ENCODE measurements at regions not wholly inside any gene's neighbourhood (a gene's known extent, or its start where the extent isn't known, plus 50 kb on each side); places are given as distances from the start of the nearest gene placed in this dataset.

DNA sequence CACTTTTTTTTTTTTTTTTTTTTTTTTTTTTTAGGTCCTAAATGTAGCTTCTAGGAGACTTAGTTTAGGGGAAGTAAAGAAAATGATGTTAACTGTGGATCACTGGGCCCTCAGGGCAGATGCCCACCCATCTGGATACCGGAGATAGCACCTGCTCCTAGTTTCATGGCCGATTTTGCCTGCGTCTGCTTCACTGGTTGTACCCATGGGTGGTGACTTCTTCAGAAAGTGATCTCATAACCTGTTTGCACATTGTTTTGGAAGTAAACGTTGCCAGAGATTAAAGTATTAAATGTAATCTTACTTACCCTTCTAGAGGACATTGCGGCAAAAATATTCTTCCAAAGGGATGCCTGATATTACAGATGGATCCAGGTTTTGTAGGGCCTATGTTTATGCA, 79.8 kb upstream of the SGK1 start:
- Mint-ChIP-seq H3K9me3 (no peaks in the 10 kb centered on the region), H3K36me3 (no peaks in the 10 kb centered on the region), H3K27me3 (ENCODE audit: insufficient read depth, low read depth) (peaks cover 2% of the 10 kb centered on the region), H3K27ac (no peak overlapping the region), H3K4me3 (no peak overlapping the region), H3K4me1 (peaks cover 9% of the 10 kb centered on the region)
- Histone ChIP-seq H3K27me3 (no peaks in the 10 kb centered on the region), H3K9ac (no peak overlapping the region), H4K20me1 (ENCODE audit: low read depth) (no peaks in the 10 kb centered on the region), H3K79me2 (ENCODE audit: low read depth) (no peaks in the 10 kb centered on the region), H3F3A (ENCODE audit: low read depth) (no peaks in the 10 kb centered on the region), H3K4me1 (peaks cover 12% of the 10 kb centered on the region), H3K36me3 (no peaks in the 10 kb centered on the region), H3K9me3 (ENCODE audit: low read depth) (no peaks in the 10 kb centered on the region), H3K27ac (no peak overlapping the region), H3K4me2 (no peak overlapping the region), H2AFZ (replicated peaks) (no peak overlapping the region), H3K4me3 (no peak overlapping the region)
- DNase-seq (ENCODE audit: low spot score) = no peak
- TF ChIP-seq EZH2phosphoT487 (IDR thresholded peaks at IDR 0.05) (no peak), EZH2 (IDR thresholded peaks at IDR 0.05) (no peak), CTCF (IDR thresholded peaks at IDR 0.05) (no peak)

- Histone ChIP-seq H3F3A (ENCODE audit: low read depth) (no peaks in the 10 kb centered on the region), H3K9me3 (ENCODE audit: low read depth) (no peaks in the 10 kb centered on the region), H3K9ac (no peak overlapping the region), H3K79me2 (ENCODE audit: low read depth) (no peaks in the 10 kb centered on the region), H3K4me2 (no peak overlapping the region), H3K4me1 (no peaks in the 10 kb centered on the region), H3K4me3 (no peak overlapping the region), H2AFZ (replicated peaks) (no peak overlapping the region), H3K27me3 (no peaks in the 10 kb centered on the region), H3K36me3 (no peaks in the 10 kb centered on the region), H4K20me1 (ENCODE audit: low read depth) (no peaks in the 10 kb centered on the region), H3K27ac (no peak overlapping the region)
- Mint-ChIP-seq H3K27ac (no peak overlapping the region), H3K9me3 (no peaks in the 10 kb centered on the region), H3K4me1 (peaks cover 5% of the 10 kb centered on the region), H3K27me3 (ENCODE audit: insufficient read depth, low read depth) (peaks cover 2% of the 10 kb centered on the region), H3K4me3 (no peak overlapping the region), H3K36me3 (no peaks in the 10 kb centered on the region)
- no peak for DNase-seq (ENCODE audit: low spot score)
- no peak for TF ChIP-seq CTCF (IDR thresholded peaks at IDR 0.05)
- TF ChIP-seq EZH2 (IDR thresholded peaks at IDR 0.05) = no peak
- no peak for TF ChIP-seq EZH2phosphoT487 (IDR thresholded peaks at IDR 0.05)
Observed at GRCh38 chr6:134394905-134395304, 77.0 kb upstream of the SGK1 start.

DNA sequence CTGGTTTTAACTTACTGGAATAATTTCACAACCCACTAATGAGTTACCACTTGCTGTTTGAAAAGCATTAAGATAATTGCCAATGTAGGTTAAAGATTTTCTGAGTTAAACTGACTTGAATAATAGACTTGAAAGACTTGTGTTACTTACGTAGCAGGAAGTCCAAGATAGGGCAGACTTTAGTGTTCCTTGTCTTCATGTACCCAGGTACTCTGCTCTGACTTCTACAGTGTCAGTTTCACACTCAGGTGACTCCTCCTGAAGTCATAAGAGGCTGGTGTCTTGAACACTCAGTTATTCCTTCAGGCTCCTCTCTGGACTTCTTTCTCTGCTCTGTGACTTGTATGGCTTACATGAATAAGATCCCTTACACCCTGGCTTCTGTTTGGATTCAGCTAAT, 76.3 kb upstream of the SGK1 start:
- no peak for DNase-seq (ENCODE audit: low spot score)
- TF ChIP-seq CTCF (IDR thresholded peaks at IDR 0.05) (no peak), EZH2phosphoT487 (IDR thresholded peaks at IDR 0.05) (no peak), EZH2 (IDR thresholded peaks at IDR 0.05) (no peak)
- Histone ChIP-seq H3K4me2 (no peak overlapping the region), H3F3A (ENCODE audit: low read depth) (no peaks in the 10 kb centered on the region), H4K20me1 (ENCODE audit: low read depth) (no peaks in the 10 kb centered on the region), H3K27ac (no peak overlapping the region), H3K9me3 (ENCODE audit: low read depth) (no peaks in the 10 kb centered on the region), H2AFZ (replicated peaks) (no peak overlapping the region), H3K9ac (no peak overlapping the region), H3K4me1 (no peaks in the 10 kb centered on the region), H3K27me3 (no peaks in the 10 kb centered on the region), H3K79me2 (ENCODE audit: low read depth) (no peaks in the 10 kb centered on the region), H3K36me3 (no peaks in the 10 kb centered on the region), H3K4me3 (no peak overlapping the region)
- no peaks in the 10 kb centered on the region for H3K36me3 Mint-ChIP-seq
- H3K9me3 Mint-ChIP-seq = no peaks in the 10 kb centered on the region
- peaks cover 2% of the 10 kb centered on the region for H3K27me3 Mint-ChIP-seq (ENCODE audit: insufficient read depth, low read depth)
- H3K4me3 Mint-ChIP-seq = no peak overlapping the region
- H3K27ac Mint-ChIP-seq = no peak overlapping the region
- peaks cover 5% of the 10 kb centered on the region for H3K4me1 Mint-ChIP-seq

- Histone ChIP-seq H3K4me1 (no peaks in the 10 kb centered on the region), H3K79me2 (ENCODE audit: low read depth) (no peaks in the 10 kb centered on the region), H3K4me3 (no peak overlapping the region), H3K9ac (no peak overlapping the region), H3K27ac (no peak overlapping the region), H3K36me3 (no peaks in the 10 kb centered on the region), H3K4me2 (no peak overlapping the region), H2AFZ (replicated peaks) (peak overlapping the region; percentile 32), H3F3A (ENCODE audit: low read depth) (no peaks in the 10 kb centered on the region), H4K20me1 (ENCODE audit: low read depth) (no peaks in the 10 kb centered on the region), H3K27me3 (no peaks in the 10 kb centered on the region), H3K9me3 (ENCODE audit: low read depth) (no peaks in the 10 kb centered on the region)
- Mint-ChIP-seq H3K27me3 (ENCODE audit: insufficient read depth, low read depth) (peaks cover 2% of the 10 kb centered on the region), H3K9me3 (peaks cover under 1% of the 10 kb centered on the region), H3K36me3 (no peaks in the 10 kb centered on the region), H3K4me3 (no peak overlapping the region), H3K27ac (no peak overlapping the region), H3K4me1 (peaks cover 5% of the 10 kb centered on the region)
- no peak for DNase-seq (ENCODE audit: low spot score)
- no peak for TF ChIP-seq EZH2phosphoT487 (IDR thresholded peaks at IDR 0.05)
- TF ChIP-seq EZH2 (IDR thresholded peaks at IDR 0.05) = no peak
- TF ChIP-seq CTCF (IDR thresholded peaks at IDR 0.05) = no peak
Observed at GRCh38 chr6:134391205-134391604, 73.3 kb upstream of the SGK1 start.

Measured in neural progenitor cell (in vitro differentiated cells).